Epithelial cell of prostate (primary cell): ENCODE measurements at regions not wholly inside any gene's neighbourhood (a gene's known extent, or its start where the extent isn't known, plus 50 kb on each side); places are given as distances from the start of the nearest gene placed in this dataset.
A peak's percentile ranks its signal among the peaks of the same experiment; 100 is the strongest.

ENCODE experiments used
- DNase-seq: peaks from one replicate; pipeline ENCODE4 v3.0.0-alpha.2; 2011; ENCODE audit warnings: low read depth, low spot score
- H3K27ac ChIP-seq: fragments of 450-650 bp; 2 replicates; pipeline ENCODE4 v1.5.1; 2017; ENCODE audit warnings: mild to moderate bottlenecking

DNA sequence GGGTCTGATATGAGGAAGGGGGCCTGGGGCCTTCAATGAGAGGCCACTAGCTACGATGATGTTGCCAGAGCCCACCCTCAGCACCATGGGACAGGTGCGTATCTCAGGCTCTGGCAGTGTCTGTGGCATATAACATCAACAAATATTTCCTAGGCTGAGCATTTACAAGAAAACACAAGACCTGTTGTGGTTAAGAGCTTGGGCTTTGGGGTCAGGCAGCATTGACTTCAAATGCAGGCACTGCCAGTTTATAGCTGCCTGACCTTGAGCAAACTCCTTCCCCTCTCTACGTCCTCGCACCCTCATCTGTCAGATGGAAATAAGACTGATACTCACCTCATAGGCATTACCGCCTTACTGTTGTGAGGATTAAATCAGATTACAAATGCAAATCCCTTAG lies 156.0 kb downstream of the KATNAL1 start:
- no peak for DNase-seq
- no peak overlapping the region for H3K27ac ChIP-seq

DNA sequence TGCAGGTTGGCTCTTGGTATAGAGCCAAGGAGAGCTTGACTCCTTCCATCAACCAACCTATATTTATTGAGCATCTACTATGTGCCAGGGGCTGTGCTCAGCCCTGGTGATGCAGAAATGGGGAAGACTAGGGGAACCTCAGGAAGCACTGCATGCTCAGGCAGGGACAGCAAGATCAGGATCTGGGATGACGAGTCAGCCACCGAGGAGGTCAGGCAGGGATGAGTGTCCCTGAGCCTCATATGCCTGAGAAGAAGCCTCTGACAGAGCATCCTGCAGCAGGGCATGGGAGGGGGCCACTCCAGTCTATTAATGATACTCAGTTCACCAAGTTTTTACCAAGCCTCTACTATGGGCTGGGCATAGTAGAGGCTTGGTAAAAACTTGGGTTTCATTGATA lies 158.1 kb downstream of the KATNAL1 start:
- H3K27ac ChIP-seq: no peak overlapping the region
- DNase-seq: no peak

DNA sequence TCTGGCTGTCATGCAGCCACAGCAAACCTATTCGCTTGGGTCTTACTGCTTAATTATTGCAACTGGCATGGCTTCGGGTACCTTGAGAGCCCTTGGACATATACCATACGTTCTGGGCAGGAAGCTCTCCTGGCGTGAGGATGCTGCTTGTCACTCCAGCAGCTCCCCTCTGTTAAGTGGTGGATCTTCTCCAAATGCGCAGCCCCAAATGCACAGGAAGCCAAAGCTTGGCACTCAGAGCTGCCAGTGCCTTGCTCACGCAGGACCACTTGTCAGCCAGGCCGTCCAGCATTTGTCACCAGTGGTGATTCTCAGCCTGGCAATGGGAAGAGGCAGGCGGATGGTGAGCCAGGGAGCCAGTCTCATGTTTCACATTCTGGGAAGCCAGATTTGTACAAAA lies 158.6 kb downstream of the KATNAL1 start:
- DNase-seq: no peak
- H3K27ac ChIP-seq: no peak overlapping the region

DNA sequence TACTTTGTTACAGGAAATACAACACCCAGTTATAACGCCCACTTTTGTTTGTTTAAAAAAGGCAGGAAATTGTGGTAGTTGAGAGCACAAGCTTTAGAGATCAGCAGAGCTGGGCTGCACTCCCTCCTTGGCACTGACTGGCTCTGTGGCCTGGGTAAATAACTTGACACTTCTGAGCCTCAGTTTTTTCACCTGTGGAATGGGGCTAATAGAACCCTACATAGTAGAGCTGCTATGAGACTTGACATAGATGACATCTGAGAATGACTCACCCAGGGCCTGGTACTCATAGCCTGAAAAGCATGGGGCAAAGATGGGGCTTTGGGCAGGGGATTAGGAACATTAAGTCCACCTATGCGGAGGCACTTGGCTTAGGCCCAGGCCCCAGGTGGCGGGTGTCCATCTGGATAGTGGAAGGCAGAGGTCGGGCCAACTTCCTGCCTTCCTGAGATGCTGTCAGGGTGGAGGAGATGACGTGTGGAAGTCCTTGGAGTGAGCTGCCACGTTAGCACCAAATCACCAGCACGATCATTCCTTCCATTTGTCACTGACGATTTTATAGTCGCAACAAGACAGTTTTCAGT lies 159.1 kb downstream of the KATNAL1 start:
- no peak overlapping the region for H3K27ac ChIP-seq
- DNase-seq: no peak

DNA sequence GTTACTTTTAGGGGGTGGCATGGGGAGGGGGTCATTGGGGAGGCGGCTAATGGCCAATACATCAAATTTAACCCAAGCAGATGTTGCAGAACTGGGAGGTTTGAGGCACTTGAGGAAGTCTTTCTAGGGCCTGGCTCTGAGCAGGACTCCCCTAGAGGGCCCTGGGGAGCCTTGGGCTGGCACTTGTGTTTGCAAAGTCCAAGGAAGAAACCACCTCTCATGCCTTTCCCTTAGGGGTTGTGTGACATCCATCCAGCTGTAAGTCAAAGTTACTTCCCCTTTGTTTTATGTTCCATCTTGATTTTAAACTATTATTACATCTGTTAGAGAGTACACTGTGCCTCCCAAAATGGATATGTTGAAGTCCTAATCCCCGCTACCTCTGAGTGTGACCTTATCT lies 159.9 kb downstream of the KATNAL1 start:
- no peak for DNase-seq
- H3K27ac ChIP-seq: no peak overlapping the region

DNA sequence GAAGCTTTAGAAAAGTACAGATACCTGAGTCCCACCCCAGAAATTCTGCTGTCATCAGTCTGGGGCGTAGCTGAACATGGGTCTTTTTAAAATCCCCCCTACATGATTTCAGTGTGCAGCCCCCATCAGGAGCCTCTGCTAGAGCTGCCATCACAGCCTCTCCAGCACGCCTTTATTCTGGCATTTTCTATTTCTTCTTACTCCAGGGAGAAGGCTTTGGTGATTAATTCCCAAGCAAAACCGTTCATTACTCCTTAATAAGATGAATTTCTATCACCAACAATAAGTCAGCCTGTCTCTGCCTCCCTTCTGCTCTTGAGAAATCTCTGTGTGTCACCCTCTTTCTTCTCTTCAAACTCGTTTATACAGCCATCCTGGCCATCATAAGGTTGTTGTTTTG lies 160.3 kb downstream of the KATNAL1 start:
- DNase-seq: no peak
- H3K27ac ChIP-seq: no peak overlapping the region

DNA sequence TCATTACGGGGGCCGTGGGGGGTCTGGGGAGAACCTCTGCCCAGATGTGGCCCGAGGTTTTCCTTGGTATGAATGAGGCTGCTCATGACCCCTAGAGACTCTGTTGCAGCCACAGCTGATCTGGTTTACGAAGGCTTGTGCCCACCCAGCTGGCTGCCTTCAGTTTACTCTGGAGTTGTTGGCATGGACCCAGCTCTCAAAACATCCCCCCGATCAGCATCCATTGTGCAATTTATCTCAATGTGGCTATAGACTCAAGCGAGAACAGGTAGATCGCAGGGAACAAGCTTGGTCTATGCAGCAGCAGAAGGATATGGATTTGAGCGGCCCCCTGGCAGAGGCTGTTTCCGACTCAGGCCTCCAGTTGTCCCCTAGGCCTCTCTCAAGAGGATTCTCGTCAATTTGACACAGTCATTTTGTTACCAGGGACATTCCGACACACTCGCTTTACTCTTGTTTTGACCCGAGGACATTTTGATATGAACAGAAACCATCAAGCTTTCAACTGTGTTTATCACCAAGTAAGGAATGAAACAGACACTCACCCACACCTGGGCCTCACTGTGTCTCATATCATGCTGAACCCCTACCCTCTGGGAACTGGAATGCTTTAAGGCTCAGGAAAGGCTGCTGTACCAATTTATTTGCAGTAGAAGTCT lies 161.5 kb downstream of the KATNAL1 start:
- no peak for DNase-seq
- H3K27ac ChIP-seq: no peak overlapping the region

DNA sequence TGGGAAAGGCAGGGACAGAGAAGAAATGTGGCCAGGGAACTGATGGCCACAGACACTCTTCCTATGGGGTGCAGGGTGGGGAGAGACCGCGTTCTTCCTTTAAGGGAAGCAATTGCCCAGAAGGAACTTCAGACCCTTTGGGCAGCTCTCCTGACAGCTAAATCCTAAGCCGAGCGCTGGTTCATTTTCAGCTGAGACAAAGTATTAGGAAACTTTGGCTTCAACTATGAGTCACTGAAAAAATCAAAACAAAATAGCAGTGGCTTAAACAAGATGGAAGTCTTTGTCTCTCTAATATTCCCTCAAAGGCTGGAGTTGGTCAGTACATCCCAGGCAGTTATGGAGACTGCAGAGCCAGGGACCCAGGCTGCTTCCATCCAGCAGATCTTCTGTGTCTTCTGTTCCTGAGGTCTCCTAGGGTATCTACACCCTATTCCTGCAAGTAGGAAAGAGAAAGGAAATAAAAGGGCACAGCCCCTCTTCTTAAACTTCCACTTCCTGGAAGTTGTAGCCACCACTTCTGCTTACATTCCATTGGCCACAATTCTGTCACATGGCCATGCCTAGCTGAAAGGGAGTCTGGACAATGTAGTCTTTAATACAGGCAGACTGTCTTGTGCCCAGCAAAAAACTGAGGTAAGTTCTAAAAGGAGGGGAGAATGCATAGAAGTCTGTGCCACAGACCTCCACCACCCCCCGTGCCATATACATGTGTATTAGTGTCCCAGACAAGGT lies 163.5 kb downstream of the KATNAL1 start:
- DNase-seq: no peak

DNA sequence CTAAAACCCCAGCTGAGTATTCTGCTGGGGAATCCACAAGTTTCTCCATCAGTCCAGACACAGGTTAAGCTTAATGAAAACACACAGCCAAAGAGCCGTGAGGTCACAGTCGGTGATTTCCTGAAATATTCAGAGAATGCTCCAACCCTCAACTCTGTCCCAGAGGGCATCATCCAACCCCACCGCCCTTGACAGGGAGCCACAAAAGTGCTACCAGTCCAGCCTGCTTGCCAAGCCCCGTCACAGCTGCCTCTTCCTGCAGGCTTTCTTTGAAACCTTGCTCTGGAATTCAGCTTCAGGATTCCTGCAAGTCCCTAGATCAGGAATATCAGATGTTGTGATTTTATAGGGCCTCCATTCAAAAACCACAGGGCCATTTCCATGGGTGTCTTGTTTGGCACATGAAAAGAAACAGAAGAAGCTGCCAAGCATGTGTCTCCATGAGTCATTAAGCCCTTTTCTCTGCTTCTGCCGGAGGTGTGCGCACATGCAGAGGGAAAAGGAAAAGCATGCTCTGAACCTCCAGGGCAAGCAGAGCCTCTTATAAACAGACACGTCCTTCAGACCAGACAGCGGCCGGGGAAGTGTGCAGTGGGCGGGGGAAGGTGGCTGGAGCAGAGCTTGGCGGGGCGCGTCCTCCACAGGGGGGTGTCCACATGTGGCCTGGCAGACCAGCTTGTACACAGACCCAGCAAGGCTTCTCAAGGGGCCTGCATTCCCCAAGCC lies 164.7 kb downstream of the KATNAL1 start:
- DNase-seq: peak; percentile 74
- H3K27ac ChIP-seq: peak overlapping the region; percentile 39

More for the DNA sequence above, 163.5 kb downstream of the KATNAL1 start:
- H3K27ac ChIP-seq: no peak overlapping the region

DNA sequence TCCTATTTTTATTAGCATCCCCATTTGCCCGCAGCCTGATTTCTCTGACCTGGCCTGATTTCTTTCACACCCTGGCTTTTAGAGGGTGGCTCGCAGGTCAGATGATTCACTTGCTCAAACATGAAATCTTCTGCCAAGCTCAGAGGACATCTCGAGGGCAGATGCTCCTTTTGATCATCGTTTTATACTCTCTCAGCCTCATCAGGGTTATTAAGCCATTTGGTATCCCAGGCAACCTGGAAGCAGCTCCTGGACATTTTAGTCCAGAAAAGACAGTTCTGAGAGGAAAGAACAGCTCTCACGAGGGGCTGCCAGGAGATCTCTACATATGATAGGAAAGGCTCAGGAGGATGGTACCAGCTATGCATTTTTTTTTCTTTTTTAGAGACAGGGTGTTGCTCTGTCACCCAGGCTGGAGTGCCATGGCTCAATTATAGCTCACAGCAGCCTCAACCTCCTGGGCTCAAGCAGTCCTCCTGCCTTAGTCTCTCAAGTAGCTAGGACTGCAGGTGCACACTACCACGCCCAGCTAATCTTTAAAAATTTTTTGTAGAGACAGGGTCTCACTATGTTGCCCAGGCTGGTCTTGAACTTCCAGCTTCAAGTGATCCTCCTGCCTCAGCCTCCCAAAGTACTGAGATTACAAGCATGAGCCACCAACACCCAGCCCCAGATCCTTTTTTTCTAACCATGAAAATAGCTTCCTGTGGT lies 165.4 kb downstream of the KATNAL1 start:
- H3K27ac ChIP-seq: peak overlapping the region; percentile 39
- no peak for DNase-seq

DNA sequence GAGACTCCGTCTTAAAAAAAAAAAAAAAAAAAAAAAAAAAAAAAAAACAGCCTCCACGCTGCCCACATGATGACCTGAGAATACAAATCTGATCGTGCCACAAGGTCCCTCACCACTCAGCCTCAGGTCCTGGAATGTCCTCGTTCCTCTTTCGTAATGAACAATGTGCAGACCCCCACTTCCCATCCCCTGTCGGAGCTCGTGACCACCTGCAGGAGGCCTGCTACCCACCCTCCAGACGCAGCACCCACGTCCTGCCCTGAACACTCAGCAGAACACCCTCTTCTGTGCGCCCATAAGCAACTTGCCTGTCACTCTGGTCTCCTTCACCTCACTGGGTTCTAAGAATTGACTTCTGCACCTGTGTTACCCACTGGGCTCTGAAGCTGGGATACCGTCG lies 166.4 kb downstream of the KATNAL1 start:
- DNase-seq: no peak
- H3K27ac ChIP-seq: no peak overlapping the region

DNA sequence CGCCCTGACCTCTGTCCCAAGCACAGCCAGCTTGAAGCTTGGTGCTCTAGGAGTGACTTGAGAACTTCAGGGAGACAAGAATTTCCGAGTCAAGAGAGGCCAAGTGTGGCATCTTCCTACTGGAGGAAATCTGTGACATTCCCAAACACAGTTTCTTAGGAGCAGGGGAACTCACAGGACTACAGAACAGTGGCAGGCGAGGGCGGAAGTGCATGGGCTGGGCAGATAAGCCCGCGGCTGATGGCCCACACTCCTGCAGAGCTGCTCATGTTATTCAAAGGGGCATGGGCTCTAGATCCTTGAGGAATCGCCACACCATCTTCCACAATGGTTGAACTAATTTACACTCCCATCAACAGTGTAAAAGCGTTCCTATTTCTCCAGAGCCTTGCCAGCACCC lies 168.8 kb downstream of the KATNAL1 start:
- no peak overlapping the region for H3K27ac ChIP-seq
- no peak for DNase-seq

DNA sequence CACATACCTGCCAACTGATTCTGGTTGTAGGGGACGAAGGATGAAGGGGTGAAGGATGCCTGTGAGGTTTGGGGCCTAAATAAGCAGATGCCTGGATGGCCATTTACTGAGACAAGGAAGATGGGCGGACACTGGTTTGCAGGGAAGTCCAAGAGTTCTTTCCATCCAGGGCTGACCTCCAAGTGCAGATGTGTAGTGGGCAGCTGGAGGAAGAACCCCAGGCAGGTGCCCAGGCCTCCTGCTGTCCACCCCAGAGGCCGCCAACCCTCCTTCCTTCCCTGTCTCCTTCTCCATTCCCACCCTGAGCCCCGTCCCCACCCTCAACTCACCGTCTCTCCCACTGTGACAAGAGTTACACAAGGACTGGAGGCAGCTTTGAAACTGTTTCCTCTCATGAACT lies 171.5 kb downstream of the KATNAL1 start:
- no peak for DNase-seq
- H3K27ac ChIP-seq: no peak overlapping the region

DNA sequence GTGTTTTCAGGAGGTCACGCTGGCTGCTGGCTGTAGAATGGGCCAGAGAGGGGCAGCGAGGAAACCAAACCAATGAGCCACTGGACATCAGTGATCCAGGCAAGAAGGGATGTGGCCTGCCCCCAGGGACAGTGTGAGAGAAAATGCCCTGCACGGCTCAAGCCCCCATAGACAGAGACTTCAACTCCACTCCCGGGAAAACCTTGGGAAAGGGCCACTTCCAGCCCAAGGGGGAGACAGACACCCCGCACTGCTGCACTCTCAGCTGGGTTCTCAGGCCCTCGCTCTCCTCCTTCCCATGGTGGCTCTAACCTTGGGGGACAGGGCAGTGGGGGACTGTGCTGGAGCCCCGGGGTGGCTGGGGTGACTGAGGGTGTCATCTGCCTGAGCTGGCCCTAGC lies 172.0 kb downstream of the KATNAL1 start:
- H3K27ac ChIP-seq: no peak overlapping the region
- no peak for DNase-seq

DNA sequence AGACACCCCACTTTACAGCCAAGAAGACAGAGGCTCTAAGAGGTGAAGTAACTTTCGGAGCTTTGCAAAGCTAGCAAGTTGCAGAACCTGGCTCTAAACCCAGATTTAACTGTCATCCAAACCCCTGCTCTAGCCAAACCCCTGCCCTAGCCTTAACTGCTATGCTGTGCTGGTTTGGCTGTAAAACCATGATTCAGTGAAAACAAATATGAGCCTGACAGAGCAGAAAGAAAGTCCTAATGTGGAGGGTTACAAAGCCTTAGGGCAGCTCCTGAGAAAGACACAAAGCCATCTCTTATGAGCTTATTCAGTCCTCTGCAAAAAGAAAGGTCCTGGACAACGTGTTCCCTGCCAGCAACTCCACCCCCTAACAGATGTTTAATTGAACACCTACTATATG lies 172.8 kb downstream of the KATNAL1 start:
- H3K27ac ChIP-seq: no peak overlapping the region
- DNase-seq: no peak

DNA sequence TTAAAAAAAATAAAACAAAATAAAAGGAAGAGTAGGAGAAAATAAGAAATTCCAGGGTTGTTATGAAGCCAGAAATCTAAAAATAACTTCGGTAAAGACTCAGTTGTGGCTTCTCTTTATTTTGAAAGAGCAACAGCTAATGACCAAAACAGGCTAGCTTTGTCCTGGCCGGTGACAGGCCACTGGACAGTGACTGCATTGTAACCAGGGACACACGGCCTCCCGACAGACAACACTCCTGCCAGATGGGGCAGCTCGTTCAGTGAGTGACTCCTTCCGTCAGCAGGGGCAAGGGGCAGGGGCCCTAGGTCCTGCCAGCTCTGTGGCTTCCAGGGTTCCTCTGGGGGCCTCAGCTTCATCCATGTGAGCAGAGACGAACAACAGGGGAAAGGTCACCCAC lies 173.4 kb downstream of the KATNAL1 start:
- no peak for DNase-seq
- H3K27ac ChIP-seq: no peak overlapping the region

DNA sequence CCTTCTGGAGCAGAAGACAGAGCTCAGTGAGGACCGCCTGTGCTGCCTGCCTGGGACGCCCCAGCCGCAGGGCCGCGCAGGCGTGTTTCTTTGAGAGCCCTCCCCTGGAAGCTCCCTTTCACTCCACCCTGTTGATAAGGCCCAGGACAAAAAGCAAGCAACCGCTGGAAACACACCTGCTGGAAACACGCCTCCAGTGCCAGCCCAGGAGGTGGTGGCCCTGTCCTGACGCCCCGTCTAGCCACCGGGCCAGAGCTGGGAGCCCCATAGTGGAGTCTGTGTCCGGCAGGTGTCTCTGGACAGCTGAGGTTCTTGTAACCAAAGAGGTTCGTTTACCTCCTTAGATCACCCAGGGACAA lies 173.8 kb downstream of the KATNAL1 start:
- no peak for DNase-seq
- H3K27ac ChIP-seq: no peak overlapping the region

DNA sequence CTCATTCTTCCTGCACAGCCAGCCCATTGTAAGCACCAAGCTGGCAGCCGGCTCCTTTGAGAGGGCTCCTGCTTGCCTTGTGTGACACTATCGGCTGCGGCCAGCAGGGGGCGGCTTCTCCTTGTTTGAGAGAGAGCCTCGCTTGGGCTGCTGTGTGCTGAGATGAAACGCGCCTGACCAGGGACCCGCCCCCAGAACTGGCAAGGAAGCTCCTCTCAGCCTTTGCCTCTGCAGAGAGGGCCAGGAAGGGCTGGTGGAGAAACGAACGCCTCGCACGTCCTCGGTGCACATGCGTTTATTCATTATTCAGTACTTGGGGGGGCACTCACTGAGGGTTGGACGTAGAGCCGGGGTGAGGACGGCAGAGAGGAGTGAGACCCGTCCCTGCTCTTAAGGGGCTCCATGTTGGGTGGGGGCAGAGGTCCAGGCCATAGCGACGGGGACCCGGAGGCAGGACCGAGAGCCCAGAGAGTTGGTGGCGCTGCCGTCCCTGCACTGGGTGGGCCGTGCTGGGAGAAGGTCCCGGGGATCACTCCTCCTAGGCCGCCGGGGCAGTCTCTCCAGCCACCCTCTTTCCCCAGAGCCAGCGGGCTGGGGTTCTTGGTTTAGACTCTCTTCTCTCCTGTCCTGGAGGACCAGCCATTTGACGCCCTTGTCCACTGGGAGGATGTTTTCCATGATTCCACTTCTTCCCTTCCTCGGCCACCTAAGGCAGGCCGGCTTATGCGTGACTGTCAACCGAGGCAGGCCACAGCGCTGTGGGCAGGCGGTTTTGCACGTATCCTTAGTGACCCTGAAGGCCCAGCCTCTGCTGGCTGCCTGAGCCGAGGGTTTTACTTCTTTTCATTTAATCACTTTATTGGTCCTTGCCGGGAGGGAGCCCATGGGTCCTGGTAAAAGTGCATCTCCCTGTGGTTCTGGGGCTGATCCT lies 174.5 kb downstream of the KATNAL1 start:
- DNase-seq: peak; percentile 33
- H3K27ac ChIP-seq: no peak overlapping the region

DNA sequence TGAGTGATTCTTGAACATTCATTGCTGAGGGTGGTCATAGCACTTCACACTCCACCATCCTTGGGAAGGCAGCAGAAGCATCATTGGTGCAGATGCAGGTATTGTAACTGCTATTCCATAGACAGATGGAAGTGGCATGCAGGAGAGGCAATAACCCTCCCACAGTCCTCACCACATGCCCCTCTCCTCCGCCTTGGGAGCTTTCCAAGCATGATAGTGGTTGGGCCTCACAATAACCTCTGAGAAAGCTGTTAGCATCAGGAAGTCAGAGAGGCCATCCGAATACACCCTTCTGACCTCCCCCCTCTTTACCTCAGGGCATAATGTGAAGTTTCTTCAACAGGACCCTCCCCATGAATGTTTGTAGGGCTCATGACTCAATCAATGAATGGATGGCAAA lies 177.9 kb downstream of the KATNAL1 start:
- H3K27ac ChIP-seq: no peak overlapping the region
- no peak for DNase-seq

DNA sequence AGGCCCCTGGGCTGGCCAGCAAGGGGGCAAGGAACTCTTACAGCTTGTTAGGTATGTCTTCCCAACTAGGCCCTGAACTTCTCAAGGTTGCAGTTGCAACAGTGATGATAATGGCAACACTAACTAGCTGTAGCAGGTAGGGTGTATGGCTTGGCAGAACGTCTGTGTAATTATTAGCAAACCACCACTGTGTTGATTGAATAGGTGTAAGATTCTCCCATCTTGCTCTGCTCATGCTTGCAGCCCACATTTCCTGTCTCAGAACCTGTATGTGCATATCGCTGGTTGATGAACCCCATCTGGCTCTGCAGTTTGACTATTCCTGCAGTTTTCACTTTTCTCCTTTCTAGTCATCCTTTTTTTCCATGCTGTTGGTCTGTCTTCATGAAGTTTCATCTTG lies 178.8 kb downstream of the KATNAL1 start:
- no peak overlapping the region for H3K27ac ChIP-seq
- DNase-seq: no peak
